DND-41 (cell line): ENCODE measurements at regions not wholly inside any gene's neighbourhood (a gene's known extent, or its start where the extent isn't known, plus 50 kb on each side); places are given as distances from the start of the nearest gene placed in this dataset.

ENCODE experiments used
- ATAC-seq: fragments of 200-7000 bp; cut with Tn5 transposase; 3 replicates; pipeline ENCODE4 v1.9.1; 2021; ENCODE audit warnings: low read depth; ENCODE audit not compliant: insufficient read depth
- DNase-seq: peaks from one replicate; pipeline ENCODE4 v3.0.0-alpha.2; 2020
- H2AFZ ChIP-seq: 2 replicates; pipeline ENCODE4 v1.6.0; 2012; ENCODE audit warnings: low read depth, low read length
- H3K27ac ChIP-seq: 2 replicates; pipeline ENCODE4 v1.5.1; 2012; ENCODE audit warnings: low read length, inconsistent platforms
- H3K27me3 ChIP-seq: fragments of 200-600 bp; sonication (generic); 2 replicates; pipeline ENCODE4 v1.6.0; 2012; ENCODE audit warnings: low read length, mild to moderate bottlenecking, inconsistent platforms; ENCODE audit not compliant: insufficient read depth, poor library complexity
- H3K36me3 ChIP-seq: 2 replicates; pipeline ENCODE4 v1.5.1; 2012; ENCODE audit warnings: low read length, inconsistent platforms; ENCODE audit not compliant: insufficient read depth
- H3K4me1 ChIP-seq: 2 replicates; pipeline ENCODE4 v1.5.1; 2012; ENCODE audit warnings: mild to moderate bottlenecking, low read length; ENCODE audit not compliant: insufficient read depth
- H3K4me2 ChIP-seq: 2 replicates; pipeline ENCODE4 v1.6.0; 2012; ENCODE audit warnings: mild to moderate bottlenecking, moderate library complexity, low read length, inconsistent platforms; ENCODE audit not compliant: insufficient read depth
- H3K4me3 ChIP-seq, 2 experiments: fragments of 200-600 bp in 1 of 2; shearing (Covaris generic) in 1 of 2; 2 replicates each; pipeline ENCODE4 v1.5.1; 2012 to 2016; ENCODE audit warnings: inconsistent platforms in 2 of 2, low read length in 2 of 2, mild to moderate bottlenecking in 2 of 2, low read depth in 1 of 2, moderate library complexity in 1 of 2
- H3K79me2 ChIP-seq: 2 replicates; pipeline ENCODE4 v1.6.0; 2012; ENCODE audit warnings: low read length, inconsistent platforms; ENCODE audit not compliant: insufficient read depth
- H3K9ac ChIP-seq: 2 replicates; pipeline ENCODE4 v1.6.0; 2012; ENCODE audit warnings: low read depth, mild to moderate bottlenecking, inconsistent platforms, low read length, moderate library complexity
- H3K9me3 ChIP-seq: 2 replicates; pipeline ENCODE4 v1.5.1; 2012; ENCODE audit warnings: low read length, moderate library complexity, mild to moderate bottlenecking, inconsistent platforms; ENCODE audit not compliant: insufficient read depth, severe bottlenecking
- H4K20me1 ChIP-seq: 2 replicates; pipeline ENCODE4 v1.6.0; 2012; ENCODE audit warnings: low read length; ENCODE audit not compliant: insufficient read depth
- CTCF ChIP-seq: IDR thresholded peaks from 2 replicates; pipeline ENCODE4 v1.5.1; 2012; ENCODE audit warnings: borderline replicate concordance, low read length, moderate library complexity, mild to moderate bottlenecking; ENCODE audit not compliant: poor library complexity, severe bottlenecking; ENCODE audit errors: extremely low read depth
- EZH2 ChIP-seq: IDR thresholded peaks from 3 replicates; pipeline ENCODE4 v1.6.1; 2012; ENCODE audit warnings: borderline replicate concordance, low read depth, mild to moderate bottlenecking, moderate library complexity, low read length, inconsistent platforms; ENCODE audit not compliant: severe bottlenecking

- Histone ChIP-seq H3K9me3 (no peaks in the 10 kb centered on the region), H3K27ac (no peak overlapping the region), H3K9ac (no peak overlapping the region), H3K4me2 (no peak overlapping the region), H2AFZ (no peak overlapping the region), H3K27me3 (no peaks in the 10 kb centered on the region), H3K4me1 (no peaks in the 10 kb centered on the region), H3K79me2 (no peaks in the 10 kb centered on the region), H3K4me3 (no peak overlapping the region), H3K36me3 (no peaks in the 10 kb centered on the region), H4K20me1 (no peaks in the 10 kb centered on the region)
- DNase-seq (no peak), ATAC-seq (no peak)
- TF ChIP-seq CTCF, result no peak
- TF ChIP-seq EZH2, result no peak
Measured at GRCh38 chr10:47059606-47060311, 148.5 kb downstream of the PTPN20 start.

GRCh38 chr10:47060356-47060755, 149.1 kb downstream of the PTPN20 start:
- Histone ChIP-seq H3K27me3 (no peaks in the 10 kb centered on the region), H3K9ac (no peak overlapping the region), H3K4me3 (no peak overlapping the region), H3K4me1 (no peaks in the 10 kb centered on the region), H3K27ac (no peak overlapping the region), H3K9me3 (no peaks in the 10 kb centered on the region), H2AFZ (no peak overlapping the region), H3K79me2 (no peaks in the 10 kb centered on the region), H3K4me2 (no peak overlapping the region), H4K20me1 (no peaks in the 10 kb centered on the region), H3K36me3 (no peaks in the 10 kb centered on the region)
- ATAC-seq (no peak), DNase-seq (no peak)
- TF ChIP-seq CTCF, result no peak
- no peak for TF ChIP-seq EZH2

GRCh38 chr10:47060993-47061500, 149.8 kb downstream of the PTPN20 start:
- no peaks in the 10 kb centered on the region for H3K27me3 ChIP-seq
- no peaks in the 10 kb centered on the region for H3K9me3 ChIP-seq
- H3K36me3 ChIP-seq, result no peaks in the 10 kb centered on the region
- H4K20me1 ChIP-seq, result no peaks in the 10 kb centered on the region
- DNase-seq, result no peak
- ATAC-seq, result no peak
- no peak overlapping the region for H3K4me2 ChIP-seq
- H3K4me1 ChIP-seq, result no peaks in the 10 kb centered on the region
- no peak overlapping the region for H3K9ac ChIP-seq
- no peak overlapping the region for H3K27ac ChIP-seq
- no peak overlapping the region for H2AFZ ChIP-seq
- TF ChIP-seq EZH2, result no peak
- no peak for TF ChIP-seq CTCF
- H3K4me3 ChIP-seq, result no peak overlapping the region
- H3K79me2 ChIP-seq, result no peaks in the 10 kb centered on the region
